DOHH2 (cell line): ENCODE measurements at regions not wholly inside any gene's neighbourhood (a gene's known extent, or its start where the extent isn't known, plus 50 kb on each side); places are given as distances from the start of the nearest gene placed in this dataset.

Source experiments
- EZH2phosphoT487 ChIP-seq: fragments of 200-600 bp; sonication (generic); IDR thresholded peaks from 2 replicates; pipeline ENCODE4 v1.6.1; 2017; ENCODE audit warnings: borderline replicate concordance, mild to moderate bottlenecking, antibody characterized with exemption, low read length, moderate library complexity, mixed read lengths
- TF ChIP-seq, protein P1 (sequence below): fragments of 200-600 bp; sonication (generic); IDR thresholded peaks from one replicate; pipeline ENCODE4 v1.5.1; 2014; ENCODE audit warnings: antibody characterized with exemption, mild to moderate bottlenecking, low read depth, low read length; ENCODE audit not compliant: poor library complexity, severe bottlenecking

DNA sequence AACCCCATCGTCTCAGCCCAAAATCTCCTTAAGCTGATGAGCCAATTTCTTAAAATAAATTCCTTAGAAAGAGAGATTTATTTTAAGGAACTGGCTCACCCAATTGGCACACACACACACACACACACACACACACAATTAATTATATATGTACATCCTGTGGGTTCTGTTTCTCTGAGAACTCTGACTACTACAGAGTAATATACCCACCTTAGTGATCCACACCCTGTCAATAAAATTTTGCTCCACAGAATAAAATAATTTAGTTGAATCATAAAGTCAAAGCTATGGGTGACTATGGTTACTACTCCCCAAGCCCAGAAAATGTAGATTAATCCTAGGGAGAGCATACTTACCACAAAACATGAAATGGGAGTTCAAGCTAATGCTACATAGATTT is 131.0 kb downstream of the DMAC1 start:
- TF ChIP-seq, protein P1, sequence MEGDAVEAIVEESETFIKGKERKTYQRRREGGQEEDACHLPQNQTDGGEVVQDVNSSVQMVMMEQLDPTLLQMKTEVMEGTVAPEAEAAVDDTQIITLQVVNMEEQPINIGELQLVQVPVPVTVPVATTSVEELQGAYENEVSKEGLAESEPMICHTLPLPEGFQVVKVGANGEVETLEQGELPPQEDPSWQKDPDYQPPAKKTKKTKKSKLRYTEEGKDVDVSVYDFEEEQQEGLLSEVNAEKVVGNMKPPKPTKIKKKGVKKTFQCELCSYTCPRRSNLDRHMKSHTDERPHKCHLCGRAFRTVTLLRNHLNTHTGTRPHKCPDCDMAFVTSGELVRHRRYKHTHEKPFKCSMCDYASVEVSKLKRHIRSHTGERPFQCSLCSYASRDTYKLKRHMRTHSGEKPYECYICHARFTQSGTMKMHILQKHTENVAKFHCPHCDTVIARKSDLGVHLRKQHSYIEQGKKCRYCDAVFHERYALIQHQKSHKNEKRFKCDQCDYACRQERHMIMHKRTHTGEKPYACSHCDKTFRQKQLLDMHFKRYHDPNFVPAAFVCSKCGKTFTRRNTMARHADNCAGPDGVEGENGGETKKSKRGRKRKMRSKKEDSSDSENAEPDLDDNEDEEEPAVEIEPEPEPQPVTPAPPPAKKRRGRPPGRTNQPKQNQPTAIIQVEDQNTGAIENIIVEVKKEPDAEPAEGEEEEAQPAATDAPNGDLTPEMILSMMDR = no peak
- no peak for TF ChIP-seq EZH2phosphoT487
